ENCODE measurements at regions not wholly inside any gene's neighbourhood (a gene's known extent, or its start where the extent isn't known, plus 50 kb on each side); places are given as distances from the start of the nearest gene placed in this dataset.

GRCh38 chr13:90510319-90510718 is 837.2 kb upstream of the MIR17HG start:
- TF ChIP-seq CTCF (conservative IDR thresholded peaks at IDR 0.05) (no peak), EZH2 (IDR thresholded peaks at IDR 0.05; ENCODE audit: low read depth) (no peak)
